NK-92 treated with Interleukin-12 subunit alpha and Interleukin-12 subunit beta, amount 100 ng/mL, for 24 hours (cell line): ENCODE measurements at regions not wholly inside any gene's neighbourhood (a gene's known extent, or its start where the extent isn't known, plus 50 kb on each side); places are given as distances from the start of the nearest gene placed in this dataset.

Source experiments
- DNase-seq: peaks from one replicate; lab custom pipeline; 2025; lab: John Stamatoyannopoulos, UW

DNA sequence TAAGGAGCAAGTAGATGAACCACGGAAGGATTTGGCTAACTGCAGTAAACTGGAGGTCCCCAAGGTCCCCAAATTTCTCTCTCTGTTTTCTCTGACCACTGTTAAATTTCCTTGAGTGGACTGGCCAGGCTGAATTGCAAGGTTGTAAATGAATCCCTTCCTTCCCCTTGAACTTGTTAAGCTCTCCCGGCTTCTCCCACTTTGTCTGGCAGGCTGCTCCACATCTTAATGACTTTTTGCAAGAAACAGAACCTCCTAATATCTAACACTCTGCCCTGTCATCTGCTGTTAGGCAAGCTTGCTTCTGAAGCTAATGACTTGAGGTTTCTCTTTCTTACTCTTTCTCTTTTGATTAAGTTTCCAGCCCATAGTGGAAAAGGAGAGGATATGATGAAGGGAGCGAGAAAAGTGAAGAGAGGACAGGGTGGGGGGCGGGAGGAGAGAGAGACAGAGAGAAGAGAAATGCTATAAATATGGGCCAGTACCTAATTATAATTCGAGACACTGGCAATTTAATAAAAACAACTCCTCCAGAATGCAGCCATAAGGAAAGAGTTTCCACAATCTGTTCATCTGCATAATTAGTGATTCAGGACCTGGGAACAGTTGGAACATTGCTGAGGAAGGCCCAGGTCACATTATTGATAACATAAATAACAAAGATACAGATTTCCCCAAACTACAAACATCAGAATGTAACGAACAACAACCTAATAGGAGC lies 437.3 kb upstream of the MPDZ start:
- no peak for DNase-seq

DNA sequence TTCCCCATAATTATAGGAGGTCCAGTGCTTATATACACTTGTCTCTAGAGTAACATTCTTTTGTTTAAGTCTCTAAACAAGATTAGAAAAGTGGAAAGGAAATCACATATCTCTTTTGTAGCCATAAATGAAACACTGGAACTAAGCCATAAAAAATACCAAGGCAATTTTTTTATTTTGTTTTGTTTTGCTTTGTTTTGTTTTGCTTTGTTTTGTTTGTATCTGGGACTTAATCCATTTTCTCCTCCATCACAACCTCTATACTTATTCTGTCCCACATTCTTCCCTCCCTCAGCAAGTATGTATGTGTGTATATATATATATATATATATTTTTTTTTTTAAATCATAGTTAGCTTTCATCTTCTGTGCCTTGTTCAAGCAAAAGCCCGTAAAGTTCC lies 436.6 kb upstream of the MPDZ start:
- no peak for DNase-seq

DNA sequence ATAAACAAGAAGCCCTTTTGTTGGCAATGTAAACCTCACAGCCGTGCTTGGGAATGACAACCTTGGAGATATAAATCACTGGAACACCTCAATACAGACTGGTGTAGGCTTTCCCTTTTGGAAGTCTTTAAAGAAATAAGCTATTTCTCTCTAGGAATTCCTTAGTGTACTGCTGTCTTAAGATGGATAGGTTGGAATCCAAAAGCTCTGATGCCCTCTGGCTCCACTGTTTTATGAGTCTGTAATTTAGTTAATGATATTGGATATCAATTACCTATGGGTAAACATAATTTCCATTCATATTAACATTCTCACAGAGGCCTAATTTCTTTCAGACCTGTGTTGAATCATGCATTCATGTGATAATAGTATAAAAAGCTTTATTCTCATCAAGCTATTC lies 435.9 kb upstream of the MPDZ start:
- DNase-seq, result no peak

GRCh38 chr9:13707612-13708576 lies 428.4 kb upstream of the MPDZ start:
- no peak for DNase-seq

DNA sequence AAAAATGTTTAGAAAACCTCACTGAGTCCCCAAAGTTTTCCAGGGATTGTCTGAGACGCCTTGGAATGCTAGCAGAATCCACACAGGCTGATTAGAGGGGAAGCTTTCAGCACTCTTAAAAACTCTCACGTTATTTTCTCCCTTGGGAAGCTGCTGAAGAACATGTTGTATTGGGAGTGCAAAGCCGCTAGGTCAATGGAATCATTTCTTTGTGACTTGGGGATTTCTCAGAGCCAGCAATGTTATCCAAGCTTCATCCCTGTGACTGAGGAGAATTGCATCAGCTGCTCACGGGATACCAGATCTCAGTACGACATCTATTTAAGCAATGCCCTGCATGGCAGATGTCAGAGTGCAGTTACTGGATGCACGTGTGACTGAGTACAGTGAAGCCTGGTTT lies 426.4 kb upstream of the MPDZ start:
- DNase-seq, result no peak

DNA sequence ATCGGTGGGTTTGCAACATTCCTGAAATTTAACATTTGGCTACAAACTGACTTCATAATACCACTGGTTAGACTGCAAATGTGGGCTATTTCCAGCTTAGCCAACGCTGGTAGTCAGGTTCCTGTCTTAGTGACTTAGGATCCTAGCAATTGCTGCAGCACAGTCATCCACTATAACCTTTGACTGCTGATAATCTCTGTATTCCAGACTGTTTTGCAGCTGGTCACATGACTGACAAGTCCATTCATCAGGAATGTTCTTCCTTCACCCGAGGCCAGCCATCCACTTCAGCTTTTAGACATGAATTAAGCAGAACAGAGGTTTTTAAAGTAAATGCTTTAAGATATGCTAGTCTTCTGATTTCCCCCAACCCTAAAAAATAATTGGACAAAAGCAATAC lies 425.9 kb upstream of the MPDZ start:
- DNase-seq, result no peak

GRCh38 chr9:13690595-13690994 lies 411.1 kb upstream of the MPDZ start:
- DNase-seq, result no peak

DNA sequence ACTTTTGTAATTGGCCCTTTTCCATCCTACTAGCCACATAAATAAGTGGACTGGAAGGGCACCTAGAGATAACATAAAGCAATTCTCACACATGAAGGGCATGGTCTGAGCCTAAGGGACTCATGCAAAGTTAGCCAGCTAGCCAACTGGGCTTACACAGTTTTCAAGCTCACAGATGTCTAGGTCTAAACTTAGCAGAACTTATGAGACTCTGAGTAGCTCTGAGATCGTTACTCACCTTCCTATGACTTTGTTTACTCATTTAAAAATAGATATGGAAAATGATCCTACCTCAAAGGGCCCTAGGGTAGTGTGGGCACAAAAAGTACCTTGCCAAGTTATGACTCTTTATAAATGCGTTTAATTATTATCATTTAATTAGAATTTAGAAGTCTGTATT lies 410.4 kb upstream of the MPDZ start:
- DNase-seq, result no peak

- DNase-seq, result no peak
Observed at GRCh38 chr9:13688990-13689600, 409.6 kb upstream of the MPDZ start.

- DNase-seq, result no peak
Observed at GRCh38 chr9:13688223-13688989, 408.9 kb upstream of the MPDZ start.

- no peak for DNase-seq
Observed at GRCh38 chr9:13684656-13685055, 405.2 kb upstream of the MPDZ start.

DNA sequence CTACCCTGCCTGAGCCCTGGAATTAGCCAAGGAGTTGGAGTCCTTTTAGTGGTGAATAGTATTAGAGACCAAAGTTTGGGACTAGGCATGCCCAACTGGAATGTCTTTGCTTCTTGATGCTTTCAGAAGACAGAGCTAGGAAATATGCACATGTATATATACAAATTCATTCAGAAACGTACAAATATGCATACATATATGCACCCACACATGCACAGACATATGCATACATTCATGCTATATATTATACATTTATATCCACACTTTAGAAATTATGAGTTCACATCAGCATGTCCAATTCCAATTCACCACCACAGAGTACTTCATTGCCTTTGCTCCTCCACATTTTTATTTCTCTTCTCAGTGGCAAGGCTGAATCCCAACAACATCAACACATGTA lies 398.3 kb upstream of the MPDZ start:
- DNase-seq, result no peak

- no peak for DNase-seq
Observed at GRCh38 chr9:13675638-13676000, 396.1 kb upstream of the MPDZ start.

GRCh38 chr9:13674926-13675637 lies 395.6 kb upstream of the MPDZ start:
- no peak for DNase-seq

- no peak for DNase-seq
Observed at GRCh38 chr9:13673348-13673747, 393.9 kb upstream of the MPDZ start.

GRCh38 chr9:13665418-13666066 lies 386.1 kb upstream of the MPDZ start:
- DNase-seq, result no peak

DNA sequence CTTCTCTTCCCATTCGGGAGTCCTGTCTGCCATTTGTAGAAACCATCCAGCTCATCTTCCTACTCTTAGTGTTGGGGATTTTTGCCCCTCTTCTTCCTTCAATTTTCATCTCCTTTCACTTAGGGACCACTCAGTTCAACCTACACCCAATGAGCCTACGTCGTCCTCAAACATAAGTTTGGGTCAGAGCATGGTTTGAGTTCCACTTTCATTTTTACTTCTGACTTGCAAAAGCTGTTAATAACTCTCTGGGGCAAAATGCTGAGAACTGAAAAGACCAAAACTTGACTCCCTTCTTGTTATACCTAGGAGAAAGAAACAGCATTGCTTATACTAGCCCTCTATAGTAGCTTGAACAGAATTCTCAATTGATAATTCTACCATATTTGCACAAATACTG lies 381.5 kb upstream of the MPDZ start:
- DNase-seq, result no peak

GRCh38 chr9:13651969-13652663 lies 372.6 kb upstream of the MPDZ start:
- DNase-seq, result no peak

DNA sequence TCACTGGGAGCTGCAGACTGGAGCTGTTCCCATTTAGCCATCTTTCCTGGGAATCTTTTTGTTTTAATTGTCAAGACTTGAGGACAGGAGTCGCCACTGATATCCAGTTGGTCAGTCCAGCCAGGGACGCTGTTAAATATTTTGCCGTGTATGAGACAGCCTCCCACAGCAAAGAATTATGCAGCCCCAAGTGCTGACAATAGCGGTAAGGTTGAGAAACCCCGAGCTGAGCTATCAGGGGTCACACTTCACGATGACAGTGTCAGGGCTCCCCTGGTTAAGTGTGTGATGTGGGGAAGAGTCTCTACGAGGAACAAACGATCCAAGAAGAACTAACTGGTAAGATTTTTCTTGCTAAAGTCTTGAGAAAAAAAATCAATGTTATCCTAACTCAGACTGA lies 372.0 kb upstream of the MPDZ start:
- no peak for DNase-seq

- DNase-seq, result no peak
Observed at GRCh38 chr9:13648676-13649075, 369.2 kb upstream of the MPDZ start.
